GM18907 (cell line): ENCODE measurements at regions not wholly inside any gene's neighbourhood (a gene's known extent, or its start where the extent isn't known, plus 50 kb on each side); places are given as distances from the start of the nearest gene placed in this dataset.
"Not testable (repeated sequence)": the region's sequence is repeated elsewhere in the genome, so short reads cannot be mapped to it uniquely, and the experiment has no call there.

Source experiments
- ATAC-seq: cut with Tn5 transposase; IDR thresholded peaks from one replicate; pipeline ENCODE4 v1.9.1; 2021; ENCODE audit warnings: mild to moderate bottlenecking, moderate library complexity; ENCODE audit not compliant: unreplicated experiment

- ATAC-seq: no peak
These were observed 1187.7 kb downstream of the OTOL1 start for GRCh38 chr3:162684260-162684659.

- no peak for ATAC-seq
These were observed 1202.7 kb downstream of the OTOL1 start for GRCh38 chr3:162699291-162699690.

GRCh38 chr3:162701211-162701610, 1204.6 kb downstream of the OTOL1 start:
- ATAC-seq: no peak

DNA sequence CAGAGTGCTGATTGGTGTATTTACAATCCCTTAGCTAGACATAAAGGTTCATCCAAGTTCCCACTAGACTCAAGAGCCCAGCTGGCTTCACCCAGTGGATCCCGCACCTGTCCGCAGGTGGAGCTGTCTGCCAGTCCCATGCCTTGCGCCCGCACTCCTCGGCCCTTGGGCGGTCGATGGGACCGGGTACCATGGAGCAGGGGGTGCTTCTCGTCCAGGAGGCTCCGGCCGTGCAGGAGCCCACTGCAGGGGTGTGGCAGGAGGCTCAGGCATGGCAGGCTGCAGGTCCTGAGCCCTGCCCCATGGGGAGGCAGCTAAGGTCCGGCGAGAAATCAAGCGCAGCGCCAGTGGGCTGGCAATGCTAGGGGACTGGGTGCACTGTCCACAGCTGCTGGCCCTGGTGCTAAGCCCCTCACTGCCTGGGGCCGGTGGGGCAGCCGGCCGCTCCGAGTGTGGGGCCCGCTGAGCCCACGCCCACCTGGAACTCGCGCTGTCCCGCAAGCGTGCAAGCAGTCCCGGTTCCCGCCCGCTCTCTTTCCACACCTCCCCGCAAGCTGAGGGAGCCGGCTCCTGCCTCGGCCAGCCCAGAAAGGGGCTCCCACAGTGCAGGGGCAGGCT, 1206.3 kb downstream of the OTOL1 start:
- ATAC-seq: no peak

DNA sequence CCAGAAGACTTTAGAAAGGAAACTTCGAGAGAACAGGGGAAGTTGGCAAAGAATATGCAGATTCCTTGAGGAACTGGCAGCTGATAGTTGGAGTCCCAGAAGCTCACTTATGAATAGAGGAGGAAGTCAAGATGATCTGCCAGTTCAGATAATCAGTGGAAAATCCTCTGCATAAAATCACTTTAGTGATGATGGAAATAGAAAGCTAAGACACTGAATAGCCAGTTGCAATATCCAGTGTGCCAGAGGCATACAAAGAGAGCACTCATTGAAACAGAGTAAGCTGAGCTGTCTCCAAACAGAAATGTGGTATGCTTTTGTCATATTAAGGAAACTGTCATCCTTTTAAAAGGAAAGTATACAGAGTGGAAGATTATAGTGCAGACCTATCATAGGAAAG, 1207.6 kb downstream of the OTOL1 start:
- ATAC-seq: no peak

DNA sequence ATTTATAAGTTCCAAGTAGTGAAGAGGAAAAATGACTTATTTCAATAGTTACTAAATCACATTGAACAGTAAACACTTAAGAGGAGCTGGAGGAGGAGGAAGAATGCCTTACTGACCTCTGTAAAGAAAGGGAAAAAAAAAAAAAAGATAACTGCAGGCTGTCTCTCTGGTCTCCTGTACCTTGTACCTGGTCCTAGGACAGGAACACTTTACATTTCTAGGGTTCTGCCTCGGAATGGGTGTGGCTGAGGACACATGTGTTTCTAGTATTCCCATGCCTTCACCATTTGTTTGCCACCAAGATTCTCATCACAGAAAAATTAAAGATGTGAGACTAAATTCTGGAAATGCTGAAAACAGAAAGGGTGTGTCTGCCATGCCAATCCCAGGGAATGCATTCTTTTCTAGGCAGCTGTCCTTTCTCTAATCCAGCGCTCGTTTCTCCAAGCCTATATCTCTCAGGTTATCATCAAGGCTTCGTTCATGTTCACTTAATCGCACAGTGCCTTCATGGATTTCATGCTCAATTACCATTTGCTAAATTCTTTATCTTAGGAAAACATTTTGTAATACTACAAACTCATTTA, 1208.3 kb downstream of the OTOL1 start:
- ATAC-seq: no peak

DNA sequence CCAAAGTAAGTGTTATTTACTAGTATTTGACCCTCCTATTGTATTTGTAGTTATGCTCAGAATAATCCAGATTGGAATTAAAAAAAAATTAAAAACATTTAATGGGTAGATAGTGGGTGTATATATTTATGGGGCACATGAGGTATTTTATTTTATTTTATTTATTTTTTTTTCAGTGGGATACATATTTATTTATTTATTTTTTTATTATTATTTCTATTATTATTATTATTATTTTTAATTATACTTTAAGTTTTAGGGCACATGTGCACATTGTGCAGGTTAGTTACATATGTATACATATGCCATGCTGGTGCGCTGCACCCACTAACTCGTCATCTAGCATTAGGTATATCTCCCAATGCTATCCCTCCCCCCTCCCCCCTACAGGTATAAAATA, 1211.8 kb downstream of the OTOL1 start:
- ATAC-seq: not testable (repeated sequence)

GRCh38 chr3:162708942-162709706, 1212.5 kb downstream of the OTOL1 start:
- not testable (repeated sequence) for ATAC-seq

DNA sequence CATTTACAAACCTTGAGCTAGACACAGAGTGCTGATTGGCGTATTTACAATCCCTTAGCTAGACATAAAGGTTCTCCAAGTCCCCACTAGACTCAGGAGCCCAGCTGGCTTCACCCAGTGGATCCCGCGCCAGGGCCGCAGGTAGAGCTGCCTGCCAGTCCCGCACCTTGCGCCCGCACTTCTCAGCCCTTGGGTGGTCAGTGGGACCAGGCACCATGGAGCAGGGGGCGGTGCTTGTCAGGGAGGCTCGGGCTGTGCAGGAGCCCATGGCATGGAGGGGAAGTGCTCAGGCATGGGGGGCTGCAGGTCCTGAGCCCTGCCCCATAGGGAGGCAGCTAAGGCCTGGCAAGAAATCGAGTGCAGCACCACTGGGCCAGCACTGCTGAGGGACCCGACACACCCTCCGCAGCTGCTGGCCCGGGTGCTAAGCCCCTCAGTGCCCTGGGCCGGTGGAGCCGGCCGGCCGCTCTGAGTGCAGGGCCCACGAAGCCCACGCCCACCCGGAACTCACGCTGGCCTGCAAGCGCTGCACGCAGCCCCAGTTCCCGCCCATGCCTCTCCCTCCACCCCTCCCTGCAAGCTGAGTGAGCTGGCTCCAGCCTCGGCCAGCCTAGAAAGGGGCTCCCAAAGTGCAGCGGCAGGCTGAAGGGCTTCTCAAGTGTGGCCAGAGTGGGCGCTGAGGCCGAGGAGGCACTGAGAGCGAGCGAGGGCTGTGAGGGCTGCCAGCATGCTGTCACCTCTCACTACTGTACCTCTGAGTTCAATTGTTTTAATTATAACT, 1213.9 kb downstream of the OTOL1 start:
- ATAC-seq: no peak

DNA sequence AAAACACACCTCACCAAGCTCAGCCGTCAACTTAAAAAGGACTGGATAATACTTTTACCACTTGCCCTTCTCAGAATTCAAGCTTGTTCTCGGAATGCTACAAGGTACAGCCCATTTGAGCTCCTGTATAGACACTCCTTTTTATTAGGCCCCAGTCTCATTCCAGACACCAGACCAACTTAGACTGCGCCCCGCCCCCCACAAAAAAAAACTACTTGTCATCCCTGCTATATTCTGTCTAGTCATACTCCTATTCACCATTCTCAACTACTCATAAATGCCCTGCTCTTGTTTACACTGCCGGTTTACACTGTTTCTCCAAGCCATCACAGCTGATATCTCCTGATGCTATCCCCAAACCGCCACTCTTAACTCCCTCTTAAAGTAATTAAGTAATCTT, 1220.5 kb downstream of the OTOL1 start:
- not testable (repeated sequence) for ATAC-seq

DNA sequence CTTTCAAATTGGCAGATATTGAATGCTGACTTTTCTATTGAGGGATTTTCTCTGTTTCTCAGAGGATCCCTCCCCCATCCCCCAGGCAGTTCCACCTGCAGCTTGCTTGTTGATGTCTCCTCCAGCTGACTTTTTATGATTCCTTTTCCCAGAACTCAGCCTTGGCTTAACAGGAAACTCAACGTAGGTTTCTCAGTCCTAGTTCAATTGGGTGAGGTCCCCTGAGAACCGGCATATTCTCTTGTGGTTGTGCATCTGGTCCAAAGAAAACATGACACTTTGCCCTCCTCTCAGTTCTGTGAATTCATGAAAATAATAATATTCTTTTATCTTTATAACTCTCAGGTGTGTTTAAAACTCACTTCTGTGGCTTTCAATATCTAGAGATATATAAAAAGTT, 1222.1 kb downstream of the OTOL1 start:
- ATAC-seq: no peak

GRCh38 chr3:162719684-162720341, 1223.2 kb downstream of the OTOL1 start:
- no peak for ATAC-seq

- no peak for ATAC-seq
These were observed 1225.1 kb downstream of the OTOL1 start for GRCh38 chr3:162721736-162722135.

DNA sequence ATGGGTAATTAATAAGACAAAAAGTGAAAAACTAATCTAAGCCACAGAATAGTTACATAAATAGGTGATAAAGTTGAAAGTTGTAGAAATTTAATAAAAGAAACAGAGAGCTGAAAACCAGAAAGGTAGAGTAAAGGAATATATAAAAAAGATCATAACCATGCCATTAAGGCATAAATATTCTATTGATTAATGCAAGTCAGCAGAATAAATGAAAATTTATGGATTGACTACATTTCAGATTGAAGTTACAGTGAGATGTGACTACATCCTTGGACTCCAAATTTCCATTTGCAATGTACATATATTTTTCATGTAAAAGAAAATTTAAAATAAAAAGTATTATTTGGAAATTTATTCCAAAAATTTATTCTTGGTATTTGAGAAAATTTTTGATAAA, 1225.7 kb downstream of the OTOL1 start:
- no peak for ATAC-seq

DNA sequence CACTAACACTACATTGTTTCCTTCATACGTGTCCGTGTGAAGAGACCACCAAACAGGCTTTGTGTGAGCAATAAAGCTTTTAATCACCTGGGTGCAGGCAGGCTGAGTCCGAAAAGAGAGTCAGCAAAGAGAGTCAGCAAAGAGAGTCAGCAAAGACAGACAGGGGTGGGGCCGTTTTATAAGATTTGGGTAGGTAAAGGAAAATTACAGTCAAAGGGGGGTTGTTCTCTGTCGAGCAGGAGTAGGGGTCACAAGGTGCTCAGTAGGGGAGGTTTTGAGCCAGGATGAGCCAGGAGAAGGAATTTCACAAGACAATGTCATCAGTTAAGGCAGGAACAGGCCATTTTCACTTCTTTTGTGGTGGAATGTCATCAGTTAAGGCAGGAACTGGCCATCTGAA, 1226.2 kb downstream of the OTOL1 start:
- not testable (repeated sequence) for ATAC-seq

- ATAC-seq: no peak
These were observed 1233.1 kb downstream of the OTOL1 start for GRCh38 chr3:162729686-162730085.

- ATAC-seq: not testable (repeated sequence)
These were observed 1235.4 kb downstream of the OTOL1 start for GRCh38 chr3:162731961-162732360.

DNA sequence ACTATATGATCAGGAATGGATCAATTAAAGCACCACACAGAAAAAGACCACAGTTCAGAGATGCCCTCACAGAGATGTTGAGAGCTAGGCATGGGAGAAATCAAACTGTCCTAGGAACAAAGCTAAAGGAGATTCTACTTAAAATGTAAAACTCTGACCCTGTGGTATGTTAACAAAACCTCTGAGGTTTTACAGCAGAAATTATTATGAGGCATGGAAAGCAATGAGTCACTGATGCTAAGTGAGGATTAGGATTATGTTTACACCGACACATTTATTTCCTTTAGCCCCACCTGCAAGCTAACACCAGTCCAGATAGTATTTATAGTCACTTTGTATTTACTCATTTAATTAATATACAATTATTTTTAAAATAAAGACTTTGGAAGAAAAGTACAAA, 1242.2 kb downstream of the OTOL1 start:
- no peak for ATAC-seq

DNA sequence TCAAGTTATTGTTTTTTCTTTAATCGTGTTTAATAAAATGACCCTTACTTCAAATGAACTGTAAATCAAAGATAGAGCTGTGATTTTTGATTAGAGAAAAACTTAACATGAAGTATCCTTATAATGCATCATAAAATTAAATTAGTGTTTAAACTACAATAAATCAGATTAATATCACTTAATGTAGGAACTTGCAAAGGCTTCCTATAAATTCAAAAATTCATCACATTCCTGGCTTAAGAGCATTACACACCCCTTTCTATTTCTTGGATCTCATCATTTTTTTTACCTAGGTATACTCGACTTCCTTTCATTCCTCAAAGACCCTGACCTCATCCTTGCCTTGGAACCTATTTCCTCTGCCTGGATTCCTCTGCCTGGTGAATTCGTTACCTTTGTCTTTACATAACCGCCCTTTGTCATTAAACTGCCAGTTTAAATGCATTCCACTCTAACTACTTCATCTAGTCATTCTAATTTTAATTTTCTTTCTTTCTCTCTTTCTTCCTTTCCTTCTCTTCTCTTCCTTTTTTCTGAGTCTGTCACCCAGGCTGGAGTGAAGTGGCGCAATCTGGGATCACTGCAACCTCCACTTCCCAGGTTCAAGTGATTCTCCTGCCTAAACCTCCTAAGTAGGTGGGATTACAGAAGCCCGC, 1244.5 kb downstream of the OTOL1 start:
- ATAC-seq: no peak

- no peak for ATAC-seq
These were observed 1245.6 kb downstream of the OTOL1 start for GRCh38 chr3:162742159-162742717.
